AG04449 (cell line): ENCODE measurements at regions not wholly inside any gene's neighbourhood (a gene's known extent, or its start where the extent isn't known, plus 50 kb on each side); places are given as distances from the start of the nearest gene placed in this dataset.
"Not testable (repeated sequence)": the region's sequence is repeated elsewhere in the genome, so short reads cannot be mapped to it uniquely, and the experiment has no call there.

Experiments
- CTCF ChIA-PET: fragments of 350-600 bp; formaldehyde crosslinking; extraction: SDS; loops from one replicate; lab custom pipeline; 2021; ENCODE audit warnings: antibody characterized with exemption; lab: Yijun Ruan, JAX
- POLR2A ChIA-PET: fragments of 400-600, 350-600 bp; formaldehyde crosslinking; extraction: SDS; loops from one replicate; lab custom pipeline; 2020; ENCODE audit warnings: antibody characterized with exemption, inconsistent platforms; lab: Yijun Ruan, JAX
- DNase-seq: peaks from one replicate; pipeline ENCODE4 v3.0.0-alpha.2; 2010; ENCODE audit warnings: low read depth, low spot score
- H3K4me3 ChIP-seq: 2 replicates; pipeline ENCODE4 v1.5.1; 2011; ENCODE audit warnings: low read depth, mild to moderate bottlenecking, control low read depth, low read length
- TF ChIP-seq, protein P1 (sequence below): IDR thresholded peaks from one replicate; pipeline ENCODE4 v1.5.1; 2011; ENCODE audit warnings: mild to moderate bottlenecking, moderate library complexity, low read length, control low read depth, inconsistent platforms; ENCODE audit not compliant: insufficient read depth; ENCODE audit errors: missing control alignments

DNA sequence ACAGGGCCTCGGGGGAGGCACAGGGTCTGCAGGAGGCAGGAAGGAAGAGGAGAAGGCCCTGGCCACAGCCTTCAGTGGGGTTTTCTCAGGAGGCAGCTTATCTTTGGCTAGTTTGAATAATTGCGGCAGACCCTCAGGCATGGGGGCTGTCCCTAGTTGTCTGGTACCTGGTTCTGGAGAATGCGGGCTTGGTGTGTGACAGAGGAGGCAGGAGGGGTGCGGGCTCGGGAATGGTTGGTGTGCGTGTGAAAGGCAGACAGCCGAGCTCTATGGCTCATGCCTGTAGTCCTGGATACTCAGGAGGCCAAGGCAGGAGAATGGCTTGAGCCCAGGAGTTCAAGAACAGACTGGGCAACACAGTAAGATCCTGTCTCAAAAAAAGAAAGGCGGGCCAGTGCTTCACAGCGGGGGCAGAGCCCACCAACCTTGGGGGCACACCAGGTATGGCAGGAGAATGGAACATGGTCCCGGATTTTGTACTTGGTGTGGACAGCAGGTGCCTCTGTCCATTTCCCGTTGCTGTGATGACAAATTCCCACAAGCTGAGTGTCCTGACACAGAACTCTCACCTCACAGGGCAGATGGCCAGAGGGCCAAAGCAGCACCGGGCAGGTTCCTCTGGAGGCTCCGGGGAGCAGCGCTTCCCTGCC is 640.6 kb downstream of the TBC1D22A start:
- ChIA-PET POLR2A (no interaction called here), CTCF (no interaction called here)
- DNase-seq, result no peak
- TF ChIP-seq, protein P1, sequence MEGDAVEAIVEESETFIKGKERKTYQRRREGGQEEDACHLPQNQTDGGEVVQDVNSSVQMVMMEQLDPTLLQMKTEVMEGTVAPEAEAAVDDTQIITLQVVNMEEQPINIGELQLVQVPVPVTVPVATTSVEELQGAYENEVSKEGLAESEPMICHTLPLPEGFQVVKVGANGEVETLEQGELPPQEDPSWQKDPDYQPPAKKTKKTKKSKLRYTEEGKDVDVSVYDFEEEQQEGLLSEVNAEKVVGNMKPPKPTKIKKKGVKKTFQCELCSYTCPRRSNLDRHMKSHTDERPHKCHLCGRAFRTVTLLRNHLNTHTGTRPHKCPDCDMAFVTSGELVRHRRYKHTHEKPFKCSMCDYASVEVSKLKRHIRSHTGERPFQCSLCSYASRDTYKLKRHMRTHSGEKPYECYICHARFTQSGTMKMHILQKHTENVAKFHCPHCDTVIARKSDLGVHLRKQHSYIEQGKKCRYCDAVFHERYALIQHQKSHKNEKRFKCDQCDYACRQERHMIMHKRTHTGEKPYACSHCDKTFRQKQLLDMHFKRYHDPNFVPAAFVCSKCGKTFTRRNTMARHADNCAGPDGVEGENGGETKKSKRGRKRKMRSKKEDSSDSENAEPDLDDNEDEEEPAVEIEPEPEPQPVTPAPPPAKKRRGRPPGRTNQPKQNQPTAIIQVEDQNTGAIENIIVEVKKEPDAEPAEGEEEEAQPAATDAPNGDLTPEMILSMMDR, result no peak
- no peak overlapping the region for H3K4me3 ChIP-seq

- TF ChIP-seq, protein P1, result no peak
- ChIA-PET CTCF (no interaction called here), POLR2A (no interaction called here)
- H3K4me3 ChIP-seq, result no peak overlapping the region
- DNase-seq, result no peak
Measured at GRCh38 chr22:47401976-47402770, 639.7 kb downstream of the TBC1D22A start.

- POLR2A ChIA-PET, result no interaction called here
- CTCF ChIA-PET, result no interaction called here
- TF ChIP-seq, protein P1, result no peak
- no peak overlapping the region for H3K4me3 ChIP-seq
- no peak for DNase-seq
Measured at GRCh38 chr22:47401592-47401898, 639.1 kb downstream of the TBC1D22A start.

DNA sequence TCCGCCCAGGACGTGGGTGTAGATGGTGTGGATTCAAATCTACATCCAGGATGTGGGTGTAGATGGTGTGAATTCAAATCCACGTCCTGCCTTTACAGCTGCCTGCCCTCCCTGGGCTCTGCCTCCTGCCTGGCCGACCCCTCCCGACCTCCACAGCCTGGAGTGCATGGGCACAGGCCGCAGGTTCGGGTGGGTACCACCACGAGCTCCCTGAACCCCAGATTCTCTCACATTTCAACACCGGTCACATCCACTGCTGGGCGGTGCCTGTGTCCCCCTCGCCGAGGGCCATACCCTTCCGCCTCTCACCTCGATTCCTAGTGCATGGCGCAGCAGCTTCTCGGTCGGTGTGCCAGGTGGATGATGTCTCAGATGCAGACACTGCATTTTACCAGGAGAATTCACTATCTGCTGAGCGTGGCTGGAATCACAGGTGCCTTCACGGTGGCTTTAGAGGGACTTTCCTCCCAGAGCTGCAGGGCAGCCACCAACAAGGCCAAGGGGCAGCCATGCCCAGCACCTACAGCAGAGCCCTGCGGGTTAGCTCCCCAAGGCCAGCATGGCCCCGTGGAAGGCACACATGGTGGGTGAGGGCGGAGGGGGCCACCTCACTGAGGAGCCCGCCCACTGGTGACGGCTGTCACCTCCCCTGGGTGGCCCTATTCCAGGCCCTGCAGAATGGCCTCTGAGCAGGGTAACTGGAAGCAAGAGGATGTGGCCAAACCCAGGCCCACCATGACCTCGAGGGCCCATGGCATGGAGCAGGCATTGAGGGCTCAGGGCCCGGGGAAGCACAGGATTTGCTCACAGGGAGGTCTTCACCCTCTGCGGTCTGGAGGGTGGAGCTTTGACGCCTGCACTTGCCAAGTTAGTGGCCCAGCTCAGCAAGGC is 638.5 kb downstream of the TBC1D22A start:
- ChIA-PET POLR2A (no interaction called here), CTCF (no interaction called here)
- H3K4me3 ChIP-seq, result no peak overlapping the region
- DNase-seq, result no peak
- TF ChIP-seq, protein P1, result no peak

DNA sequence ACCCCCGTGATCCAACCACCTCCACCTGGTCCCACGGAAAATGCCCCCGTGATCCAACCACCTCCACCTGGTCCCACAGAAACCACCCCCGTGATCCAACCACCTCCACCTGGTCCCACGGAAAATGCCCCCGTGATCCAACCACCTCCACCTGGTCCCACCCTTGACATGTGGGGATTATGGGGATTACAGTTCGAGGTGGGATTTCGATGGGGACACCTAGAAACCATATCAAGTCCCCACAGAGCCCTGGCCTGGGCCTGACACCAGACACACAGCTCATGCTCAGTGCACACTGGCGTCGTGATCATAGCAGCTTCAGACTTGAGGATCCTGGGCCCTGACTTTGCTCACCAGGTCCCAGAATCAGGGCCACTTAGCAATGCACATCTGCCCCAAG is 637.7 kb downstream of the TBC1D22A start:
- H3K4me3 ChIP-seq, DNase-seq, POLR2A ChIA-PET, CTCF ChIA-PET: not testable (repeated sequence)

DNA sequence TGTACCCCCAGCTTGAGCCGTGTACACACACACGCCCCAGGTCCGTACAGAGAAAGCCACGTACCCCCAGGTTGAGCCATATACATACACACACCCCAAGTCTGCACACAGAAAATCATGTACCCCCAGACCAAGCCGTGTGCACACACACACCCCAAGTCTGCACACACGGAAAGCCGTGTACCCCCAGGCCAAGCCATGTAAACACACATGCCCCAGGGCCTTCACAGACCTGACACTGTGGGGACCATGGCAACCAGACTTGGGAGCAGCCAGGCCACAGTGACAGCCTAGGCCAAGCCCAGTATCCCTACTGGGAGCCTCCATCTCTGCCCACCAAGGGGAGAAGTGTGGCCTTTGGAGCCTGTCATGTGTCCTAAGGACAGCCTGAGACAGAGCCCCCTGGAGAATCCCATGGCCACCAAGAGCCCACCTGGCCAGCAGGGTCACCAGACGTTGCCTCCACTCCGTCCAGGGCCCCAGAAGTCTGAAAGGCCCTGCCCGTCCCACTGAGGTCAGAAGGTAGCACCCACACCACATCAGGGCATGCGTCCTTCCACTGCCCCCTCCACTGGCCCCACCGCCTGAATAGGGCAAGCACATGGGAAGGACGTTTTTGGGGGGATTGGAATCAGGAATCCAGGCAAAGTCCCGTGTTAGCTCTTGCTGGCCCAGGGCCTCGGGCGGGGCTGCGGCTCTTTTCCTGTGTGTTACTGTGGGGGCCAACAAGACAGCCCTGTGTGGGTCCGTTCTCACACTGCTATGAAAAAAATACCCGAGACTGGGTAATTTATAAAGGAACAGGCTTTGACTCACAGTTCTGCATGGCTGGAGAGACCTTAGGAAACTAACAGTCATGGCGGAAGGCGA is 636.7 kb downstream of the TBC1D22A start:
- ChIA-PET CTCF (no interaction called here), POLR2A (no interaction called here)
- TF ChIP-seq, protein P1, result no peak
- no peak for DNase-seq
- H3K4me3 ChIP-seq, result no peak overlapping the region
